ENCODE measurements at regions not wholly inside any gene's neighbourhood (a gene's known extent, or its start where the extent isn't known, plus 50 kb on each side); places are given as distances from the start of the nearest gene placed in this dataset.

- POLR2A ChIA-PET = no interaction called here
- DNase-seq (ENCODE audit: low read depth, low spot score) = no peak
- TF ChIP-seq, protein P1, sequence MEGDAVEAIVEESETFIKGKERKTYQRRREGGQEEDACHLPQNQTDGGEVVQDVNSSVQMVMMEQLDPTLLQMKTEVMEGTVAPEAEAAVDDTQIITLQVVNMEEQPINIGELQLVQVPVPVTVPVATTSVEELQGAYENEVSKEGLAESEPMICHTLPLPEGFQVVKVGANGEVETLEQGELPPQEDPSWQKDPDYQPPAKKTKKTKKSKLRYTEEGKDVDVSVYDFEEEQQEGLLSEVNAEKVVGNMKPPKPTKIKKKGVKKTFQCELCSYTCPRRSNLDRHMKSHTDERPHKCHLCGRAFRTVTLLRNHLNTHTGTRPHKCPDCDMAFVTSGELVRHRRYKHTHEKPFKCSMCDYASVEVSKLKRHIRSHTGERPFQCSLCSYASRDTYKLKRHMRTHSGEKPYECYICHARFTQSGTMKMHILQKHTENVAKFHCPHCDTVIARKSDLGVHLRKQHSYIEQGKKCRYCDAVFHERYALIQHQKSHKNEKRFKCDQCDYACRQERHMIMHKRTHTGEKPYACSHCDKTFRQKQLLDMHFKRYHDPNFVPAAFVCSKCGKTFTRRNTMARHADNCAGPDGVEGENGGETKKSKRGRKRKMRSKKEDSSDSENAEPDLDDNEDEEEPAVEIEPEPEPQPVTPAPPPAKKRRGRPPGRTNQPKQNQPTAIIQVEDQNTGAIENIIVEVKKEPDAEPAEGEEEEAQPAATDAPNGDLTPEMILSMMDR (IDR thresholded peaks at IDR 0.05; ENCODE audit: insufficient read depth, low read length, missing control alignments) = no peak
- H3K4me3 ChIP-seq (ENCODE audit: low read depth, low read length) = no peak overlapping the region
- CTCF ChIA-PET = interaction anchor here (1.2 kb wide), 1 partner anchor 15 kb away, joined by 3 read pairs; no protein-coding TSS in a partner anchor
These were observed 302.1 kb downstream of the MAP2K6 start for GRCh38 chr17:69716556-69716955.

DNA sequence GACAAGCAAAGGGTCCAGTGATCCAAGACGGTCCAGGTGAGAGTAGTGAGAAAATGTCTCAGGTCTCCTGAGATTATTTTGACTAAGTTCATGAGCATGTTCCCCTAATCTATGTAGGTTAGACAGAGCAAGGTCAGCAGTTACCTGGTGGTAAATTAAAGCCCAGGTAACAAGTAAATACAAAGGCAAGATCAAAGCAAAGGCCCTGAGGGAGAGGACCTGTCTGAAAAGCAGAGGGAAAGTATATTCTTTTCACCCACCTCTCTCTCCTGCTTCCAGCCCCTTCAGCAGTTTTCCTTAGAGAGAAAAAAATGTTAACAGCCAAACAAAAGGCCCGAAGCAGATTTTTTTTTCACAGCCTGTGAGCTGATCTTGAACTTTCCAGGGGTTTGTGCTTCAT lies 302.7 kb downstream of the MAP2K6 start:
- TF ChIP-seq, protein P1 (IDR thresholded peaks at IDR 0.05; ENCODE audit: insufficient read depth, low read length, missing control alignments) = no peak
- H3K4me3 ChIP-seq (ENCODE audit: low read depth, low read length) = no peak overlapping the region
- no peak for DNase-seq (ENCODE audit: low read depth, low spot score)
- CTCF ChIA-PET = interaction anchor here (1.0 to 1.2 kb wide), 2 partner anchors 16 to 108 kb away, joined by 3 read pairs; no protein-coding TSS in a partner anchor
- POLR2A ChIA-PET = no interaction called here

GRCh38 chr17:69717819-69718218 lies 303.3 kb downstream of the MAP2K6 start:
- no peak overlapping the region for H3K4me3 ChIP-seq (ENCODE audit: low read depth, low read length)
- POLR2A ChIA-PET = no interaction called here
- TF ChIP-seq, protein P1 (IDR thresholded peaks at IDR 0.05; ENCODE audit: insufficient read depth, low read length, missing control alignments) = no peak
- DNase-seq (ENCODE audit: low read depth, low spot score) = no peak
- CTCF ChIA-PET = interaction anchor here (1.0 kb wide), 1 partner anchor 108 kb away, joined by 3 read pairs; no protein-coding TSS in a partner anchor

DNA sequence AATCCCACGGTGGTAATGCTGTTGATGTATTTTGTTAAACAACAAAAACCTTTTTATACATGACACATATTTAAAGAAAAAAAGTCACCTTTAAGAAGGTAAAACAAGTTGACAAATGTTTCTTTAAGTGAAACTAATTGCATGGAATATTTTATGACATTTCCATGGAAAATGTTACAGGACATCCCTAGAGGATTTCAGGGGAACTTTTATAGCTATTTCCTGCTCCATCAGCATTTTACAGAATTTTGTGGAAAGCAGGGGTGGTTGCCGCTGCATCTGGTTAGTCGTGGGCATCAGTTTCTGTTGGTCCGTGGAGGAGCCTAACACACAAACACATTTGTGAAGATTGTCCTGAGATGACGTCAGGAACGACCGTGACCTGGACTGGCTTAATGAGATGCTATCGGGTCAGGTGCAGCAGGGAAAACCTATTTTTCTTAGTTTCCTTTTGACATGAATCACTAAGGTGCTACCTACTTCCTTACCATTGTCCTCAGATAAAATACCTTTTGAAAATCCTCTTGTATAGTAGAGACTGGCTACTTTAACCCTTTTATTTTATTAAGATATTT lies 305.1 kb downstream of the MAP2K6 start:
- no peak for DNase-seq (ENCODE audit: low read depth, low spot score)
- POLR2A ChIA-PET = no interaction called here
- TF ChIP-seq, protein P1 (IDR thresholded peaks at IDR 0.05; ENCODE audit: insufficient read depth, low read length, missing control alignments) = no peak
- no peak overlapping the region for H3K4me3 ChIP-seq (ENCODE audit: low read depth, low read length)
- CTCF ChIA-PET = no interaction called here

DNA sequence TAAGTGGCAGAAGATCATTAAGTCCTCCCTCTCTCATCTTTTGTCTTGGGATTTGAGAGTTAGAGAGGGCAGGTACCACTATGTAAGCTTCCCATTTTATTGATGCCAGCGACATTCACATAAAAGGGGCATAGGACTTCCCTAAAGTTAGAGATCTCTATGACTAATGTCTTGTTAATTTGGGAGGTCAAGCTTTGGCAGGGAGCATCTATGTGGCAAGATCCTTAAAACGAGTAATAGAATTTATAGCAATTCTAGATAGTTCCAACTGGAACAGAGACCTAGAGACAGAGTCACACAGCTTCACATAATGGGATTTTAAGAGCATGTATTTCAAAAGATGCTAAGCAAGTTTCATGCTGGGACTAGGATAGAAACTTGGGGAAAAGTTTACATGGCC lies 308.0 kb downstream of the MAP2K6 start:
- no peak overlapping the region for H3K4me3 ChIP-seq (ENCODE audit: low read depth, low read length)
- TF ChIP-seq, protein P1 (IDR thresholded peaks at IDR 0.05; ENCODE audit: insufficient read depth, low read length, missing control alignments) = no peak
- DNase-seq (ENCODE audit: low read depth, low spot score) = no peak
- ChIA-PET POLR2A (no interaction called here), CTCF (no interaction called here)

DNA sequence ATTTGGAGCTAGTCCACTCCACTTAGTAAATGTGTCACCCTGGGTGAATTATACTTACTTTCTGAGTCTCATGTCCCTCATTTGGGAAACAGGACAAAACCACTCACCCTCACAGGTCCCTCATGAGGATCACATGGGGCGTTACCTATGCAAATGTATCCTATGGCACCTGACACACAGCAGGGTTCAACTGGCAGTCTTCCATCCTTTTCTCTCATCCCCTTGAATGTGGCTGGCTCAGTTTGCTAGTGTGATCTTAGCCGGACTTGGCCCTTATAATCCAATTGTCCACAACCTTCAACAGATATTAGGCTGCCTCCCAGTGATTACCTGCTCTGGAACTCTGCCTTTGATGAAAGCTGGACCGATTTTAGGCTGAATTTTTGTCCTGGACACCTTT lies 308.8 kb downstream of the MAP2K6 start:
- H3K4me3 ChIP-seq (ENCODE audit: low read depth, low read length) = no peak overlapping the region
- no peak for DNase-seq (ENCODE audit: low read depth, low spot score)
- ChIA-PET POLR2A (no interaction called here), CTCF (no interaction called here)
- TF ChIP-seq, protein P1 (IDR thresholded peaks at IDR 0.05; ENCODE audit: insufficient read depth, low read length, missing control alignments) = no peak

Data from AG04449 (cell line).